ENCODE measurements at regions not wholly inside any gene's neighbourhood (a gene's known extent, or its start where the extent isn't known, plus 50 kb on each side); places are given as distances from the start of the nearest gene placed in this dataset.

DNA sequence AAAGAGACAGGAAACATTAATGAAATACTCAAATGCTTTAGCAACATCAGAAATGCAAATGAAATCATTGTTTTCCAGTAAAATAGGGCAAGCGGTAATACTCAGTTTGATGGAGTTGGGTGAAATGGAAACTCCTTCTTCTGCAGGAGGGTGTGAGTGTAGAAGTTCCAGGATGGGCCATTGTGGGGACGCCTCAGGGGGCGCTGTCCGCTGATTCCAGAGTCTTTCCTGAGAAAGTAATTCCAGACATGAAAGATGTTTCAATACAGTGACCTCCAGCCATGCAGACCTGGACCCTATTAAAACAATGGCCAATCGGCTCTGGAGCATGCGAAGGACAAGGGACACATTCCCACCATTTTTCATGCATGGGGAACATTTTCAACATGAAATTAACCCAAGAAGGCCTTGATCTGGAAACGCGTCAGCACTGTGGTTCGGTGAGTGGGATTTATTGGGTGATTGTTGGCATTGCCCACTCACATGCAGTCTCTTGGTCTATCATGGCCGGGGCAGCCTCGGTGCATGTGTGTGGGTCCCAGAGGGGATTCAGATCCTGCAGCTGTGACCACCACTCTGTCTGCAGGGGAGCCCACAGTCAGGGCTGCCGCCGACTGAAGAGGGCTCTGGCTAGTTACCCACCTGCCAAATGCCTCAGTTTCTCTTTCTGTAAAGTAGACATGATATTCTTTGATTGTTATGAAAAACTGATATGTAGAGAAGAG is 132.6 kb upstream of the IRX4 start:
- no peak for DNase-seq

DNA sequence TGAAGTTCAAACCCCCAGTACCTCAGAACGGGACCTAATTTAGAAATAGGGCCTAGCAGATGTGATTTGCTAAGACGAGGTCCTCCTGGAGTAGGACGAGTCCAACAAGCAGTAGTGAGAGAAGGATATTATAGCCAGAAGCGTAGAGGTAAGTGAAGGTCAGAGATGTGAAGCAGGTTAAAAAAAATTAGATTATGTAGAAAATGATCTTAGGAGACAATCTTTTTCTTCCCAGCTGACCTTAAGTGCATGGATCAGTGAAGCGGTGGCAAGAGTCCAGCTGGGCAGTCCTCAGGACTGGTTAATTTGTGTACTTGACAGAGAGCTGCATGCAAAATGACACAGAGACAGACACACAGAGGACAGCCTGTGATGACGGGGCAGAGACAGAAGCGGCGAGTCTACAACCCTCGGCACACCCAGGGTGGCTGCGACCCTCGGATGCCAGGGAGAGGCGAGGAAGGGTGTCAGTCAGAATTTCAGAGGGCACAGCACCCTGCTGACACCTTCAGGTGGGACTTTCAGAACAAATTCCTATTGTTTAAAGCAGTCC is 131.4 kb upstream of the IRX4 start:
- no peak for DNase-seq

DNA sequence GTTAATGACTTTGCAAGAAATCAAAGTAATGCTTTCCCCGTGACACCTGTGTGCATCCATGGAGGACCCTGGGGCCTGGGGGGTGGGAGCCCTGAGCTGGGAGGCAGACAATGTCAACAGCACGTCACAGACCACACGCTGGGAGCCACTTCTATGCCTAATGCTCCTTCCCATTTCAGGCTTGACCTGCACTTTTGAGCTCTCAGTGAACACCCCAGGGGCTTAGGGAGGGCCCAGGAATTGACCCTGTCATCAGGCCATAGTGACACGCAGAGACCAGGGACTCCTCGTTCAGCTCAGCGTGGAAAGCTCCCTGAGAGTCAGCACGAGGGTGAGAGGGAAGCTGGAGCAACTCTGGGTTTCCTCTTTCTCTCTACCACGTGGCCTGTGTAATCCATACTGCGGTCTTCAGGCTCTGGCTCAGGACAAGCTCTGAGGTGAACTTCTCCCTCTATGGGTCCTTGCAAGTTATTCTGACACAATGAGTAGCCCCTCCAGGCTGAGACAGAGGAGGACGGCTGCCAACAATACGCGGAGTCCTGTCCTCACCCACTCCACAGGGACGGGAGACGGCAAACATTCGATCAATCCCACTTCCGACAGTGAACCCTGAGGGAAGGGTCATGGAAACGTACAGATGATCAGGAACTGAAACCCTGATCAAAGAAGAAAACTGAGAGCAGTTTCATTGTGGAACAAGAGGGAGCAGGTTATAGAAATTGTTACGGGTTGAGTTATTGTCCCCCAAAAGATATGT is 130.8 kb upstream of the IRX4 start:
- no peak for DNase-seq

DNA sequence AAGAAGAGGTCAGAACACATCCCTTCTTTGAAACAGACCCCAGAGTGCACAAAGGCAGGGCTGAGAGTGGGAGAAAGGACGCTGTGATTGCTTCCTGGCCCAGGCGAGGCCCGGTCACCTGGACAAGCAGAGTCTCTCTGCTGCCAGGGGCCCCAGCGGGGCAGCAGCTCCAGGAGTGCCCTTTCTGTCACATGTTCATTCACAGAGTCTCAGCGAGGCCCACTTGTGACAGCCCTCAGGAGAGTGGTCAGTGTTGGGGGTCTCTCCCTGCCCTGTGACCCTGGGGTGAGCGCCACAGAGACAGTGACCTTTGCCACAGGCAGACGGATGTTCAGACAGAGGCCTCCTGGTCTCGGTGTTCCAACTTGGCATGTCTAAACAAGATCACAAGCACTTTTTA is 130.2 kb upstream of the IRX4 start:
- no peak for DNase-seq

DNA sequence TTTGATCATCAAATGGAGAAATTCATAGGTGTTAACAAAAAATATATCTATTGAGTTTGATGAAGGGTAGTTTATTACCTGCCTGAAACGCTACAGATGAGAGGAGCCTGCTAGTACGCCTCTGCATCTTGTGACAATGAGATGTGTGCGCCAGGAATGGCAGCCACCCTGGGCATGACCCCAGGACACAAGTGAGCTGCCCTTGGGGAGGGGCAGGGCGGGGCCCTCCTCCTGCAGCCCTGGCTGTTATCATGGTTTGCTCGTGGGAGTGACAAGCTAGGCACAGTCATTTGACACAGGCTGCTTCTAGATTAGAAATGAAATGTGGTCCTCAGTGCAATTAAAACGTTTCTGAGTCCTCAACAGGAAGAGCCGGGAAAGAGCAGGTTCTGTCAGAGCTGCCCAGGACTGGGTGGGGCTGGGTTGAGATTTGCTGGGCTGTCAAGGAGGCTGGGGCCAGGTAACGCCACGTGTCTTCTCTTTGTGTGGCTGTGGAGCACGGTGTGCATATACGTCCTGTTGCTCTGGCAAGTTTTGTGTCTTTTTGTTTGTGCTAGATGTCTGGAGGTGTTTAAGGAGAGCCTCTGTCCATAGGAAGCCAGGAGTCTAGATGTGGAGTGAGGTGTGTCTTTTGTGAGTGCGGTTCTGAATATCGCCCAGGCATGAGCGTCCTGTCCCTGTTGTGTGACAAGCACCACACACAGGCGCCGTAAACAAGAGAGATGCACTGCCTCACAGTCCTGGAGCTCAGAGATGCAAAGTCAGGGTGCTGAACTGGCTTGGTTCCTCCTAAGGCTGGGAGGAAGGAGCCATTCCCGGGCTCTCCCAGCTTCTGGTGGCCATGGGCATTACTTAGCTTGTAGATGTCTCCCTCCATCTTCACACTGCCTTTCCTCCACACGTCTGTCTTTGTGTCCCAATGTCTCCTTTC is 129.0 kb upstream of the IRX4 start:
- DNase-seq = no peak

DNA sequence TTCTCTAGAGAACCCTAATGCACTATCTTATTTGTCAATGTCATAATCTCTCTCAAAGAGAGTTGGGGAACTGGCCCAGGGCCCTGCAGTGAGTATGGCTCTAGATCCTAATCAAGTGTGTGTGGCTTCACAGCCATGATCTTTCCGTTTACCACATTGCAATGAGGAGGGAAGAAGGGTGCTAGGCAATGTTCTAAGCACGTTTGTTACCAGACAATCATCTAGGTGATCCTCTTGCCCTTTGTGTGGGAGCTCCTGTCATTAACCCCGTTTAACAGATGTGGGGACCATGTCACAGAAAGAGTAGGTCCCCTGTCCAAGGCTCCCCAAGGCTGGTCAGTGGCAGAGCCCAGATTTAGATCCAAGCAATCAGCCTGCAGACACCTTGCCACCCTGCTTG is 128.2 kb upstream of the IRX4 start:
- no peak for DNase-seq

DNA sequence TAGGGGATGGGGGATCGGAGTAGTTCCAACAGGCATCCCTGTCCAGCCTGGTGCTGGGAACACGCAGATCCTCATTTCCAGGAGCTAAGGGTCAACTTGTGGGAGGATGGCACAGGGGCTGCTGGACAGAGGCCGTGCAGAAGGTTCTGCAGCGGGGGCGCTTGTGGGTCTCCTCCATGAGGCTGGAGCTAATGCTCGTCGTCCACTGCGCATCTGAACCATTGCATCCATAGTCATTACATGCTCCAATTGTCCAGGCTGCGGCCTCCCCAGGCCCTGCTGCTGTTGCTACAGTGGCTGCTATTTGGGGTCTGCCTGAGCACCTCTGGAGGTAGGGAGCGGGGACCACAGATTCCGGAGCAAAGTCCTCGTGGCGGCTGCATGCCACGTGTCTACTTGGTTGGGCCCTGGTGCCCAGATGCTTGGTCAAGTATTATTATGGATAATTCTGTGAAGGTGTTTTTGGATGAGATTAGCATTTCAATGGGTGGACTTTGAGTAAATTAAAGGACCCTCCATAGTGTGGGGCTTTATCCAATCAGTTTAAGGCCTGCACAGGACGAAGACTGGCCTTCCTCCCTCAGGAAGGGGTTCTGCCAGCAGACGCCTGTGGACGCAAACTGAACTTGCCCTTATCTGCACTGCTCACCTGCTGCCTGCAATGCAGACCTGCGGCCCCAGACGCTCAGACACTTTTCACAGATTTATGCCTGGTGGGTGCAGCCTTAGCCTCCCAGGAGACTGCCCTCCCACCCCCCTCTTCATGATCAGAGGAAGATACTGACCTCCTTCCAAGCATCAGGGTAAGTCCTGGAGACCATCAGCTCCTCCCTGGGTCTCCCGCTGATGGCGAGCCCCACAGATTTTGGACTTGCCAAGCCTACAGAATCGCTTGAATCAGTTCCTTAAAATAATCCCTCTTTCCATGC is 127.5 kb upstream of the IRX4 start:
- DNase-seq = no peak

DNA sequence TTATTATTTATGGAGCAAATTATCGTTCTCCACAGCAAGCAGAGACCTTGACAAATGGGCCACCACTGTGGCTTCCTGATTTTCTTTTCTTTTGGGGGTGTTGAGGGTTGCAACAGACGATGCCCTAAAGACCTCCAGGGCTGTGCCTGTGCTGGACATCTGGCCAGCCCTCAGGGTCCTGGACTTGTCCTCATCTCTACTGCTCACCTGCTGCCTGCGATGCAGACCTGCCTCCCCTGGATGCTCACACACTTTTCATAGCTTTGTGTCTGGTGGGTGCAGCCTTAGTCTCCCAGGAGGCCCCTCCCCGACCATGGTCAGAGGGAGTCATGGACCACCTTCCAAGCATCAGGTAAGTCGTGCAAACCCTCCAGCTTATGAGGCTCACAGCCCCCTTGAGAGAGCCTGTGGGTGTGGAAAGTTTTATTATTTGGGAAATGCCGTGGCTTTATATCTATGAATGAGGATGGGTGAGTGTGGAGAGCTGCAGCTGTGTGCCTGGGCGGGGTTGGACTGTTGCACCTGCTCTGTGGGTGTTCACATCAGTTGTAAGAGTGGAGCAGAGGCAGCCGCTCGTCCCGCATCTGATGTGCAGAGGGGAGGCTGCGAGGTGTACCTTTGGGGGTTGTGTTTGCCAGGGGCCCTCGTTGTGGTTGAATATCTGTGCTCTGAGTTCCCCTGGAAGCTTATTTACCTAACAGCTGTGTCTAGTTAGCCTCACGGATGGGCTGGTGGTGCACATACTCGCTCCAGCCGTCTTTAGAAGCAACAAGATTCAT is 126.3 kb upstream of the IRX4 start:
- no peak for DNase-seq

DNA sequence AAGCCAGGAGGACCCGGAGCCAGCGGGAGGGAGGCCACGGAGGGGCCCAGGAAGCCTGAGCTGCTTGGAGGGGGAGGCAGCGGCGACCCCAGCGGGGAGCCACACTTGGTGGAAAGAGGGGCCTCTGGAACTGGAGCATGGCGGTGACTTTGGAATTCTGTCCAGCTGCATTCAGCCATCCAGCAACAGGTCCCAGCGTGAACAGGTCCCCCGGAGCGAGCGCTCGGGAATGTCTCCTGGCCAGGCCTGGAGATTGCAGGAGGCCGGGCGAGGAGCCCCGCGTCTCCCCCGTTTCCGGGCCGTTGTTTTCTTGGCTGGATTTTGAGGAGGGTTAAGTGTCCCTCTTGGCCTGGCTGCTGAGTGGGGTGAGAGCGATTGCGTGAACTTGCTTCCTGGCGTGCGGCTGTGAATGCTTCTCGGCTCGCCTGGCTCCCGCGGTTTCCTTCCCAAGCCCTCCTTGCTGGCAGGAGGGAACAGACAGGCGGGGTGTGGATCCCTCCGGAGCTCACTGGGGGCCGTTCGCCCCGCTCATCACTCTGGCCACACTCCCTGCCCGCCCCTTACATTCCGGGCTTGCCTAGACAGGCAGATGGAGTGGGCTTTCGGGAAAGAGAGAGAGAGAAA is 125.3 kb upstream of the IRX4 start:
- DNase-seq = no peak

DNA sequence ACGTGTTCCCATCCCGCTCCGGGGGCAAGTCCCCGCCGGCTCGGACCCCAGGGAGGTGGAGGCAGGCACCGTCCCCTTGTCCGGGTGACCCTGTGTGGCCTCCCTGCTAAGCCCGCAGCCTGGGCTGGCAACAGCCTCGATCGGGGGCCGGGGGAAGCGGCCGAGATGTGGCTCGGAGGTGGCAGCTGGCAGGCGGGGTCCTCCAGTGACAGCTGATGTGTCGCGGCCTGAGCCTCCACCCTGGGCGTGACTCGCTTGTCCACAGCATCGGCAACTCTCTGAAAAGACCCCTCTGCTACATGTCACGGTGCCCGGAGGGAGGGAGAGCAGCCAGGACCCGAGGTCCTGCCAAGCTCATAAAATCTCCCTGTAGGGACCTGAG is 124.8 kb upstream of the IRX4 start:
- DNase-seq = no peak

DNA sequence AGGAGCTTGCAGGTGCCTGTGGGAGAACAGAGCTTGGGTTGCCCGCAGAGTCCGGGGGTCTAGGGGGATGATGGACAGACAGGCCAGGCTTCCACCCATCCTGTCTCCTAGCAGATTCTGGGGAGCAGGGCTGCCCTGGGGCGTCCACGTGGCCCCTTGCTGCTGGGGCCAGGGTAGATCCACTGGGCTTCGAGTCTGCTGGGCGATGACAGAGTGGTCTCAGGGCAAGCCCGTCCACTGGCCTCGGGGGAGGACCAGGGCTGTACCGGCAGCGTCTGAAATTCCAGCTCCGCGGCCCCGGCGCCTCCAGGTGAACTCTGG is 124.2 kb upstream of the IRX4 start:
- DNase-seq = no peak

DNA sequence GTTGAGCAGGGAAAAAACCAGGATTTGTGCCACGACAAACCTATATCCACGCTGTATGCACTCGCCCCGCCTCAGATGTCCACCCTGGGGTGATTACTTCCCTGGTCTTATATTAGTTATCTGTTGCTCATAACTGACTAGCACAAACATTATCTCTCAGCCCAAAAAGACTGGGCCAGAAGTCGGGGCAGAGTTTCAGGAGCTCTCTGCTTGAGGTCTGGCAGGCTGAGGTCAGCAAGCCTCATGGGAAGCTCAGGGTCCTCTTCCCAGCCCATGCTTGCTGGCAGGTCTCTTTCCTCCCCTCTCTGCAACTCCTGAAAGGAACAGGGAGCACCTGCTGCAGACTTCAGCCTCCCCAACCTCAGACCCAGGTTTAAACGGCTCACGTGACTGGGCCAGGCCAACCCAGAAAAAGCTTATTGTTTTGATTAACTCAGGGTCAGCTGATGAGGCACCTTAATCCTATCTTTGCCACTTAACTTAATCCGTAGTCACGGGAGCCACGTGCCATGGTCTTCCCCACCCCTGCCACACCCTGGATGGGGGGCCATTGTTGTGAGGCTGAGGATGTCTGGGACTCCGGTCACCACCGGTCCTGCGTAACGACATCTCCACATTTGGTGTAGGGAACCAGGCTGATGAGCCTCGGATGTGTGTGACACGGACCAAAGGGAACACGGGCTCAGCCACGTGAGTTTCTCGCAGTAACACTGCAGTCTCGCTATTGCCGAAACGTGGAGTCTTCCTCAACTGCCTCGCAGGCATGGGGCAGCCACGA is 123.7 kb upstream of the IRX4 start:
- no peak for DNase-seq

DNA sequence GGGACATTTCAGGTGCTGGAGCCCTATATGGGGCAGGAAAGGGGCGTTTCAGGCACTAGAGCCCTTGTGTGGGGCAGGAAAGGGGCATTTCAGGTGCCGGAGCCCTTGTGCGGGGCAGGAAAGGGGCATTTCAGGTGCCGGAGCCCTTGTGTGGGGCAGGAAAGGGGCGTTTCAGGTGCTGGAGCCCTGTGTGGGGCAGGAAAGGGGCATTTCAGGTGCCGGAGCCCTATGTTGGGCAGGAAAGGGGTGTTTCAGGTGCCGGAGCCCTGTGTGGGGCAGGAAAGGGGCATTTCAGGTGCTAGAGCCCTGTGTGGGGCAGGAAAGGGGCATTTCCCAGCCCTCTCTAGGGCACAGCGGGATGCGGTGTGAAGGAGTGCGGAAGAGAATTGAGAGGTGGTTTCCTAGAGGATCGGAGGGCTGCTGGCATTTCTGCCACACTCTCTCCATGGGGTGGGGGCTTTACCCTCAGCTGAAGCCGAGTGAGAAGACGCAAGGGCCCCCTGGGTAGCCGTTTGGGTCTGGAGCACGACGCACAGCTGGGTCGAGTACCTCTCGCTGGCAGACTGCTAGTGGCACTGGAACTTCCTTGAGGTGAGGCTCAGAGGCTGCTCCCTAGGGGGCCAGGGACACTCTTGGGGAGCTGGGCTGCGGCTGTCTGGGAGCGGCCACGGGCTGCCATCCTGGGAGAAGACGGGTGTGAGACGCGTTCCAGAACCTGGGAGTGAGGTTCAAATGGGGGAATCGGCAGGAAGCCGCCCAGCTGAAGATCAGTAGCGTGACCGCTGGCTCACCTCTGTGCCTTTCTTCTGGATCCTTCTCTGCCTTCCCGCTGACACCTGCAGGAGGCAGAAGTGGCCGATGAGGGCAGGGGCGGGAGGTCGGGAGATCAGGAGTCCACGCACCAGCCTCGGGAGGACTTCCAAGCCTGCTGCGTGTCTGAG is 122.6 kb upstream of the IRX4 start:
- DNase-seq = no peak

DNA sequence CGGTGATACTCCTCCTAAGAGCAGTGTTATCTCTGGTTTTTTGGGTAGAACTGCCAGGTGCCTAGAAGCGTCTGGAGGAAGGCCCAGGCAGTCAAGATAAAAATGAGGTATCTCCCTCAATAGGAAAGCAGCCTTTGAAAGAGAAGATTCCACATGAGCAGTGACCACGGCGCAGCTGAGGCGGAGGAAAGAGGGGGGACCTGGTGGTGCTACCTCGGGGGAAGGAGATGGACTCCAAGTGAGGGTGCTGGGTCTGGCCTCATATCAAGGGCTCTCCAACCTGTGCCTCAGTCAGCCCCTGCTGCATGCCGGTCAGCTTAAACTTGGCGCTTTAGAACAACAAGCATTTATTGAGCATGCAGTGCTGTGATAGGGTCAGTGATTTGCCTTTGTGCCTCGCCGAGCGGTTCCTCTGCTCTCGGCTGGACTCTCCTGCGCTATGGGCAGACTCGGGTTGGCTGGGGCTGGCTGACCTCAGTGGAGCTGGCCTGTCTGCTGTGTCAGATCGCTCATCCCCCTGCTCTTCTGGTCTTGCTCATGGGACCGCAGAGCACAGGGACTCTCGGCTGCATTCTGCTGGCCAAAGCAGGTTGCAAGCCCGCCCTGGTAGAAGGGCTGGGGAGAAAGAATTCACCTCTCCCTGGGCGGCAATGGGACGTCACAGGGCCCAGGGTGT is 121.1 kb upstream of the IRX4 start:
- DNase-seq = no peak

DNA sequence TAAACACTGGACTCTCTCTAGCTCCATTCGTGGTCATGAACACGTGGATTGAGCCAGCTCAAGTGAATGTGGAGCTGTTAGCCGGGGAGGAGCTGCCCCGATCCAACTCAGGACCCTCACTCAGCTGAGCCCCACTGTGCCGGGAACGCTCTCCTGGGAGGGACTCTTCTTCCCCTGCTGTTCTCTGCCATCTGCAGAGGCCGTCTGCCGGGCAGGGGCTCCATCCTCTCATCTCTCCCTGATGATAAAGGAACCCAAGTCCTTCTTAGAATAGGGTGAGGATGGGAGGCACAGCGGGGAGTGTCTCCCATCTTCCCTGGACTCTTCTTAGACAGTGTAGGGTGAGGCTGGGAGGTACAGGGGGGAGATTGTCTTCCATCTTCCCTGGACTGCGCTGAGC is 120.5 kb upstream of the IRX4 start:
- DNase-seq = no peak

DNA sequence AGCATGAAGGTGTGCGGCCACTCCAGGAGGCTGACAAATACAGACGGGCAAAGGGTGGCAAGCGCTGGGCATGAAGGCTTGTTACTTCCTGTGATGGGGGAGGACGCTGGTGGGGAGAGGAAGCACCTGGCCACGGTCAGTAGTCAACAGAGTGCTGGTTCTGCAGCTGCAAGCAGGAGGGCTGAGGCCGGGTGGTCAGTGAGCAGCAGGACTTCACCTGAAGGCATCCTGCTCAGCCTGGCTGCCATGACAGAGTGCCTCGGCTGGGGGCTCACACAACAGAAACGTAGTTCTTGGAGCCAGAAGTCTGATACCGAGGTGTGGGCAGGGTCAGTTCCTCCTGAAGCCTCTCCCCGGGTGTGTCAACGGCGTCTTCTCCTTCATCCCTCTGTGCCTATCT is 118.6 kb upstream of the IRX4 start:
- DNase-seq = no peak

DNA sequence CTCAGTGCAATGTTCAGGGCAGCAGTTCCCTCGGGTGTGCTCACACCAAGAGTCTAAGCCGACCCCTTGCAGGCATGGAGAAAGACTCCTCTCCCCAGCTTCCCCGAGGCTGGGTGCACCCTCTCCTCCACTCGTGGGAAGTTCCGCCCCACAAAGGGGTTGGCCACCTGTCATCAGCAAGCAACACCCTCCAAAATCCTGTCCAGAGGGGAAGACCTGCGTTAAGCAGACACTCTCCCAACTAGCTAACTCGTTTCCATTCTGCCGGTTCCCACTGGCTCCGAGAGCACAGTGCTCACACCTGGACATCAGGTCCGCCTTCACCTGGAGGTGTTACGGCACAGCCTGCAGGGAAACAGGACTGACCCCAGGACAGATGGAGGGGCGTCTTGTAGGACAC is 117.9 kb upstream of the IRX4 start:
- DNase-seq = no peak

DNA sequence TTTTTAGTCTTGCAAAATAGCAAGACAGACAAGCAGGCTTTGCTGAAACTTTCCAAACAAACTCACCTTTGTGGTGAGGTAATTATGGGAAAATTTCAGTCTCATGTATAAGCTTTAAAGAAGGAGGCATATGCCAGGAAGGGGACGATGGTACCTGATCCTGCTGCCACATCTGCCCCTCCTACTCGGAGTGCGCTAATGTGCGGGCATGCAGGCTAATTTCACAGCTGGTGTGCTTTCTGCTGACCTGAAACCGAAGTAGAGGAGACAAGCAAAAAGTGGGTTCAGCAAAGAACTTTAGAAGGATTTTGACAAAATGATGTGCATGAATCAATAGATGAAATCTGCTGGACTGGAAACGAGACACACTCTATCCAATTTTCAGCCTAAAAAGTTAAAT is 117.1 kb upstream of the IRX4 start:
- no peak for DNase-seq

Measured in activated CD4-positive, alpha-beta T cell treated with anti-CD3 and anti-CD28 coated beads for 1 hour (primary cell).